DMS53 (cell line): ENCODE measurements at regions not wholly inside any gene's neighbourhood (a gene's known extent, or its start where the extent isn't known, plus 50 kb on each side); places are given as distances from the start of the nearest gene placed in this dataset.

Experiments used
- DNase-seq: peaks from one replicate; lab custom pipeline; 2025; lab: John Stamatoyannopoulos, UW

DNA sequence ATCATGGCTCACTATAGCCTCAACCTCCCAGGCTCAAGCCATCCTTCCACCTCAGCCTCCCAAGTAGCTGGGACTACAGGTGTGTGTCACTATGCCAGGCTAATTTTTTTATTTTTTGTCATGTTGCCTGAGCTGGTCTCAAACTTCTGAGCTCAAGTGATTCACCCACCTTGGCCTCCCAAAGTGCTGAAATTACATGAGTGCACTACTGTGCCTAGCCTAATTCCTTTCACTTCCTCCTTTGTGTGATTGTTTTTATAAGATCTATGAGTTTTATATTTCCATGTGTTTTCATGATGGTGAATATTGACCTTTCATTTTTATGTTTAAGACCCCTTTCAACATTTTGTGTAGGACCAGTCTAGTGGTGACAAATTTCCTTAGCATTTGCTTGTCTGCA, 55.2 kb upstream of the IL12B start:
- no peak for DNase-seq

DNA sequence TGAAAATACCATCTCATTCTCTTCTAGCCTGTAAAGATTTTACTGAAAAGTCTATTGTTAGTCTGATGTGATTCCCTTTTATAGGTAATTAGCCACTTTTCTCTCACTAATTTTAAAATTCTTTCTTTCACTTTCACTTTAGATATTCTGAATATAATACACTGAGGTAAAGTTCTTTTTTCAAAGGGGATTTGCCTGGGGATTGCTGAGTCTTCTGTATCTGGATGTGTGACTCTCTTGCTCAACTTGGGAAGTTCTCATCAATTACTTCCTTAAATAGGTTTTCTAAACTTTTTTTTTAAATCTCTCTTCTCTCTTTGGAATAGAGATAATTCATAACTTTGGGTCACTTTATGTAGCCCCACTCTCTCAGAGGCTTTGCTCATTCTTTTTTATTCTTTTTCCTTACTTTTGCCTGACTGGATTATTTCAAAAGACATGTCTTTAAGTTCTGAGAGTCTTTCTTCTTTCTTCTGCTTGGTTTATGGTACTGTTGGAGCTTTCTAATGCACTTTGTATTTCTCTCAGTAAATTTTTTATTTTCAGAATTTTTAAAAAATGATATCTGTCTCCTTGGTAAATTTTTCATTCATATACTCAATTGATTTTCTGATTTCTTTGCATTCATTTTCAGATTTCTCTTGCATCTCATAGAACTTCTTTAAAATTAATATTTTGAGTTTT, 55.9 kb upstream of the IL12B start:
- DNase-seq, result no peak

DNA sequence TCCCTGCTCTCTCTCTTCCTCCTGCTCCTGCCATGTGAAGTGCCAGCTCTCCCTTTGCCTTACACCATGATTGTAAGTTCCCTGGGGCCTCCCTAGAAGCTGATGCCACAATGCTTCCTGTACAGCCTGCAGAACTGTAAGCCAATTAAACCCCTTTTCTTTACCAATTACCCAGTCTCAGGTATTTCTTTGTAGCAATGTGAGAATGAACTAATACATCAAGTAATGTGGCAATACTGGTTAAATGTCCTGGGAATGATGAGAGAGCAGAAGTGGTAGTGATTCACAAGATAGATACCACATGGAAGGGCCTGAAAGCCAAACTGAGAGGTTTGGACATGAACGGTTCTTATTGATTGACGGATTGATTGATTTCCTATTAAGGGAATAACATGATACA, 62.6 kb upstream of the IL12B start:
- DNase-seq, result no peak

- DNase-seq, result peak; percentile 52
These were observed 63.6 kb upstream of the IL12B start for GRCh38 chr5:159393854-159394274.

DNA sequence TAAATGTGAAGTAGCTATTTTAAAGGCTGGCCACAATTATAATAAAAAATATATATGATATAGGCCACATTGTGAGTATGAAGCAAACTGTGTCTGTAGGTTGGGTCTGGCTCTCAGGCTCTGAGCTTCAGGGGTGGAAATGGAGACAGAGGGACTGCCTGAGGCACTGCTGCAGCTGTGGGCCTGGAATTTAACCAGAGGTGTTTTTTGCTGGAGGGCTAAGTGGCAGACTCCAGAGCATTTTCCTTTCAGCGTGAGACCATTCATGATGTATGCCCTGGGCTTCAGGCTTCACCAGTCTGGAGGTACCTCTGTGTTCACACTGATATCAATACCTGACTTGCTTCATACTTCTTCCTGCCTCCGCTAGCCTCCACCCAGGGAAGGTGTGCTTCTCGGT, 64.9 kb upstream of the IL12B start:
- no peak for DNase-seq

- no peak for DNase-seq
These were observed 68.6 kb upstream of the IL12B start for GRCh38 chr5:159398936-159399335.

- DNase-seq, result no peak
These were observed 70.2 kb upstream of the IL12B start for GRCh38 chr5:159400476-159400875.

DNA sequence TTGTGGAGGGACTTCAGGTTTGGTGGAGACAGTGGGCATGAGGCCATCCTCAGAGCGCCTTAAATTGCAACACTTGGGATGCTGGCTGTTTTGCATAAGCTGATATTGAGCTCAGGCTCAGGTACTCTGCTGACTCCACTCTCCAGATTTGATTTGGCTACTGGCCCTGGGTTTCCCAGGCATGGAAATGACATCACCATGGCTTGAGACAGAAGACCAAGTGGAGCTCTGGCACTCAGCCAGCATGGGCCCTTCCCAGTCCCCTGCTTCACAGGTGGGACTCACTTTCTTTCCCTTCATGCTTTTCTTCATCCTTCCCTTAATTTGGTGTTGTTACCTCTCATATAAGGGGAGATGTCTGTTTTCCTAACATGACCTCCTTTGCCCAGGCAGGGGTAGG, 72.0 kb upstream of the IL12B start:
- DNase-seq, result peak; percentile 45

GRCh38 chr5:159402856-159403255, 72.6 kb upstream of the IL12B start:
- no peak for DNase-seq

GRCh38 chr5:159403906-159404681, 73.8 kb upstream of the IL12B start:
- DNase-seq, result no peak

DNA sequence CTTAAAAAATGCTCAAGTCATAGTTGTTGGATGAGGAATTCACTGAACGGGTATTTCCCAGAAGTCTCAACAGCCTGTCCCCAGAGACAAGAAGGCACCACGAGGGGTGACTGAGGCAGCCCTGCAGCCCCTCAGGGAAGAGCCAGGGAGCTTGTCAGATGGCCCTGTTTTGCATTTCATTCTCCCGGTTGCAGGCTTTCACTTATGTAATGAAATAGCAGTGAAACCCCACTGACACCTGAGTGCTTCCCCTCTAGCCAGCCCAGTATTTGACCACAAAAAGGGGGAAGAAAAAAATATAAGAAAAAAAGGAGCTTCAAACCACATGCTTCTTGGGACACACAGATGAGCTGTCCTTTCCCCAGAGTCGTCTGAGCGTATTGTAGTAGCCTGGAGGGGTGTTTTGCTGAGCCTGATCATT, 75.3 kb upstream of the IL12B start:
- no peak for DNase-seq

- DNase-seq, result no peak
These were observed 76.3 kb upstream of the IL12B start for GRCh38 chr5:159406571-159406970.

GRCh38 chr5:159409801-159410200, 79.5 kb upstream of the IL12B start:
- no peak for DNase-seq

DNA sequence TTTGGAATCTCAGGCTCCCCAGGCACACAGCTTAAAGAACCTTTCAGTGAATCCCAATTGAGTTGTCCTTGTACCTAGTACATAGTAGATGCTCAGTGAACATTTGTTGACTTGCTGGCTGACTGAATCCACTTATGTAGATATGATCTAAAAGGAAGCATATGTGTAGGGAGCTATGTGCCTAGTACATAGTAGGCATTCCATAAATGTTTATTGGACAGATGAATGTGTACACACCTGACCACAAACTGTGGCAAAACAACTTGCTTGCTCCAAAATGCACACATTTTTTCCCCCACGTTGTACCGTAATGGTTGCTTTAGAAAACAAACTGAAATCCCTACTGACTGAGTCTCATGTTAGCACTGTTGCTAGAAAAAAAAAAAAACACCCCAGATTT, 80.2 kb upstream of the IL12B start:
- no peak for DNase-seq

DNA sequence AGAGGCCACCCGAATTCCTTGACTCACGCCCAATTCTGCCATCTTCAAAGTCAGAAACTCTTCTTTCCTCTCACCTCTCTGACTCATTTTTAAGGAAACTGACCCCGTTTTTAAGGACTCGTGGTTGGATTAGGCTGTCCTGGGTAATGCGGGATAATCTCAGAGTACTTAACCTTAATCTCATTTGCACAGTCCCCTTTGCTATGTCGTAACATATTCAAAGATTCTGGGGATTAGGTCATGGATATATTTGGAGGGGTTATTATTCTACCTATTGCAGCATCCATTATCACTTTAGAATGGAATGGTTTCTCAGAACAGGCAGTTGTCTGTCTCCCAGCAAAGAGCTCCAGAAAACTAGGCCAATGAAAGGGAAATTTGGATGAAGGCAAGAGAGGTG, 80.8 kb upstream of the IL12B start:
- DNase-seq, result no peak

DNA sequence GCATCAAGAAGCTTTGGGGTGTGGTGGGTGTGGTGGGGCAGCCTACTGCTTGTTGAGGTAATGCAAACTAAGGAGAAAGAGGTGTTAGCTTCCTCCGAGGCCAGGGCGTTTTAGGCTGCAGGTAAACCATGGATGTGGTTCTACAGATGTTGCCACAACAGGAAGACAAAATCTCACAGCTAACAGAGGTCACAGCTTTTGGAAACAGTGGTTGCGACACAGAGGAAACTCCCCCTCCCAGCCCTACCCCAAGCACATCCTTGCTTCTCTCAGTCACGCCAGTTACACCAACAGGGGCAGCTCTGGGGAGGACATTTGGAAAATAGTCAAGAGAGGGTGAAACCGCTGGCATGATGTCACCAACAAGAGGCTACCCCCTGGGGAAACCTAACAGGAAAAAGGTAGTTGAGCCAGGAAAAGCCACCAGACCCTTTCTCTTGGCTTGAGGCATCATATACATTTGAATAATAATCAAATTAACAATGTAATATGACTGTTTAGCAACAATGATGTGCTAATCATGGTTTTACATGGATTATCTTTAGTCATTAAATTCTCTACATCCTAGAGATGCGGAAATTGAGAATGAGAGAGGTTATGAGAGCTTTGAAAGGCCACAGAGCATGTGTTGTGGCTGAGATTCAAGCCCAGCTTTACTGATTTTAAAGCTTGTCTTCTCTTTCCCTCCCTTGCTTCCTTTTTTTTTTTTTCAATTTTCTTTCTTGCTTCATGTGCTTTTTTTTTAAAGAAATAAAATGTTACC, 82.2 kb upstream of the IL12B start:
- DNase-seq, result no peak

- DNase-seq, result no peak
These were observed 83.7 kb upstream of the IL12B start for GRCh38 chr5:159414021-159414420.

GRCh38 chr5:159415301-159415937, 85.1 kb upstream of the IL12B start:
- DNase-seq, result no peak

DNA sequence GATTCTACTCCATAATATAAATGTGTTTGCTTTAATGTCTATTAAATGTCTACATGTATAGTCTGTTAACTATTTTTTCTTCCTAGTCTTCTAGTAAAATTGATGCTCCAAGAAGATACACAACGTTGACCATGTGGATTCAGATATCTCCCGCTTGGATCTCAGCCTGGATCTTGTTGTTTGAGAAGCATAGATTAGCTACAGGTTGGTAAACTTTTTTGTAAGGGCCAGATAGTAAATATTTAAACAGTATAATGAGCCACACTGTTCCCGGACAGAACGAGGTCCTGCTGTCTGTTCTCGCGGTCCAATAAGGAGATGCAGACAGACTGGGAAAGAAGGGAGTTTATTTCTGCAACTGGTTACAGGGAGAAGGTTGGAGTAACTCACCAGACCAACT, 86.2 kb upstream of the IL12B start:
- DNase-seq, result peak; percentile 29

DNA sequence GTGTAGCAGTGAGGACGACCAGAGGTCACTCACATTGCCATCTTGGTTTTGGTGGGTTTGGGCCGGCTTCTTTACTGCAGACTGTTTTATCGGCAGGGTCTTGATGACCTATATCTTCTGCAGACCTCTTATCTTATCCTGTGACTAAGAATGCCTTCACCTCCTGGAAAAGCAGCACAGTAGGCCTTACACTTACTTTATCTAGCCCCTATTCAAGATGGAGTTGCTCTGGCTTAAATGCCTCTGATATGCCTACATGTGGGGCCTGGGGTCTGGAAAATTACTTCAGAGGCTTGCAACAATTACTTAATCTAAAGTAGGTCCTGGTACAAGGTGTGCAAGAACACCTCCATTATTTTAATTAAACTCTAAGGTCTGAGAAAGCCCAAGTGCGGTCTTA, 86.9 kb upstream of the IL12B start:
- DNase-seq, result no peak

DNA sequence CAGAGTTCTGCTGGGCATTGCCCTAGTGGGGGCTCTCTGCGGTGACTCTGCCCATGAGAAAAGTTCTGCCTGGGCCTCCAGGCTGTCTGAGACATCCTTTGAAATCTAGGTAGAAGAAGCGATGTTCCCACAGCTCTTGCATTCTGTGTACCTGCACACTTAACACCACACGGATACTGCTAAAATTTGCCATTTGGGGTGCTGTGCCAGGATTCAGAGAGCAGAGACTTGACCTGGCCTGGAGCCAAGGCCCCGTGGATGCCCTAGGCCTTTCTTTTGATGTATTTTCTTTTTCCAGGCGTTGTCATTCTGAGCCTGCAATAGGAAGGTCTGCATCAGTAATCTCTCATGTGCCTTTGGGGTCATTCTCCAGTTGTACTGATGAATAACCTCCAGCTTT, 89.3 kb upstream of the IL12B start:
- peak; percentile 35 for DNase-seq

DNA sequence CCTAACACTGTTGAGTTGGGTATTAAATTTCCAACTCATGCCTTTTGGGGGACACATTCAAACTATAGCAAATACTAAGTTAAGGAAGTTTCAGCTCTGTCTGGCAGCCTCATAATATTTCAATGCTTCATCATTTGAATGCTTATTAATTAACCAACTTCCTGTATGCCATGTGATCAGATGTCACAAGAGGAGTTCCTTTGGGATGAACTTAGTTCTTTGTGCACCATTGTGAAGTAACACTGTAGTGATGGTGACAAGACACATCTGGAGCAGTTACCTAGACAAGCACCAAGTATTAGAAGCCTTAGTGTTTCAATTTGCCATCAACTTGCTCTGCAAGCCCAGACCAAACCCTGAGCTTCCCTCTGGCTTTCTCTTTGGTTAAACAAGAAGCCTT, 90.7 kb upstream of the IL12B start:
- DNase-seq, result no peak

GRCh38 chr5:159422361-159422760, 92.1 kb upstream of the IL12B start:
- peak; percentile 16 for DNase-seq
